ENCODE measurements at regions not wholly inside any gene's neighbourhood (a gene's known extent, or its start where the extent isn't known, plus 50 kb on each side); places are given as distances from the start of the nearest gene placed in this dataset.

- no peaks in the 10 kb centered on the region for H3F3A ChIP-seq (replicated peaks; ENCODE audit: insufficient read depth)
- H3K4me2 ChIP-seq: no peak overlapping the region
- H3K4me1 ChIP-seq (ENCODE audit: control insufficient read depth in 1 of 2, insufficient read depth in 2 of 2, low read depth in 1 of 2, low read length in 1 of 2): peaks cover 0 to 8% of the 10 kb centered on the region in 2 experiments; a peak in 2 of 4 replicates
- ChIA-PET CTCF (interaction anchor here (0.9 to 1.2 kb wide), 2 partner anchors 15 kb away, joined by 3 read pairs; no protein-coding TSS in a partner anchor), POLR2A (no interaction called here)
- no peak for DNase-seq
- no peak overlapping the region for H3K9ac ChIP-seq
- no peaks in the 10 kb centered on the region for H3K79me2 ChIP-seq (ENCODE audit: insufficient read depth)
- H3K27ac ChIP-seq (ENCODE audit: low read depth in 2 of 2, low read length in 1 of 2): no peak overlapping the region
- no peak overlapping the region for H3K4me3 ChIP-seq (ENCODE audit: low read depth in 2 of 2, low read length in 1 of 2)
- WGBS (ENCODE audit: low lambda C conversion rate): 74% methylated on average over 6 of the region's 6 CpGs
- no peak overlapping the region for H2AFZ ChIP-seq (ENCODE audit: low read depth)
- no peak for TF ChIP-seq YY1 (IDR thresholded peaks at IDR 0.05; ENCODE audit: low read depth)
- TF ChIP-seq, protein P1, sequence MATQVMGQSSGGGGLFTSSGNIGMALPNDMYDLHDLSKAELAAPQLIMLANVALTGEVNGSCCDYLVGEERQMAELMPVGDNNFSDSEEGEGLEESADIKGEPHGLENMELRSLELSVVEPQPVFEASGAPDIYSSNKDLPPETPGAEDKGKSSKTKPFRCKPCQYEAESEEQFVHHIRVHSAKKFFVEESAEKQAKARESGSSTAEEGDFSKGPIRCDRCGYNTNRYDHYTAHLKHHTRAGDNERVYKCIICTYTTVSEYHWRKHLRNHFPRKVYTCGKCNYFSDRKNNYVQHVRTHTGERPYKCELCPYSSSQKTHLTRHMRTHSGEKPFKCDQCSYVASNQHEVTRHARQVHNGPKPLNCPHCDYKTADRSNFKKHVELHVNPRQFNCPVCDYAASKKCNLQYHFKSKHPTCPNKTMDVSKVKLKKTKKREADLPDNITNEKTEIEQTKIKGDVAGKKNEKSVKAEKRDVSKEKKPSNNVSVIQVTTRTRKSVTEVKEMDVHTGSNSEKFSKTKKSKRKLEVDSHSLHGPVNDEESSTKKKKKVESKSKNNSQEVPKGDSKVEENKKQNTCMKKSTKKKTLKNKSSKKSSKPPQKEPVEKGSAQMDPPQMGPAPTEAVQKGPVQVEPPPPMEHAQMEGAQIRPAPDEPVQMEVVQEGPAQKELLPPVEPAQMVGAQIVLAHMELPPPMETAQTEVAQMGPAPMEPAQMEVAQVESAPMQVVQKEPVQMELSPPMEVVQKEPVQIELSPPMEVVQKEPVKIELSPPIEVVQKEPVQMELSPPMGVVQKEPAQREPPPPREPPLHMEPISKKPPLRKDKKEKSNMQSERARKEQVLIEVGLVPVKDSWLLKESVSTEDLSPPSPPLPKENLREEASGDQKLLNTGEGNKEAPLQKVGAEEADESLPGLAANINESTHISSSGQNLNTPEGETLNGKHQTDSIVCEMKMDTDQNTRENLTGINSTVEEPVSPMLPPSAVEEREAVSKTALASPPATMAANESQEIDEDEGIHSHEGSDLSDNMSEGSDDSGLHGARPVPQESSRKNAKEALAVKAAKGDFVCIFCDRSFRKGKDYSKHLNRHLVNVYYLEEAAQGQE (IDR thresholded peaks at IDR 0.05; ENCODE audit: low read depth, low read length): no peak
- no peak for TF ChIP-seq NFIC (IDR thresholded peaks at IDR 0.05; ENCODE audit: borderline replicate concordance)
- TF ChIP-seq SMC3 (IDR thresholded peaks at IDR 0.05; ENCODE audit: low read depth, low read length): no peak
- no peak for TF ChIP-seq USF1 (IDR thresholded peaks at IDR 0.05; ENCODE audit: borderline replicate concordance, low read depth)
- no peak for TF ChIP-seq ELF1 (IDR thresholded peaks at IDR 0.05)
- no peak for TF ChIP-seq RCOR1 (IDR thresholded peaks at IDR 0.05; ENCODE audit: low read length)
- no peak for TF ChIP-seq JUND (IDR thresholded peaks at IDR 0.05)
- TF ChIP-seq TAF1 (IDR thresholded peaks at IDR 0.05; ENCODE audit: borderline replicate concordance, low read depth, low read length): no peak
- no peak for TF ChIP-seq FOSL2 (IDR thresholded peaks at IDR 0.05; ENCODE audit: borderline replicate concordance, low read depth)
- no peak for TF ChIP-seq RAD21 (IDR thresholded peaks at IDR 0.05; ENCODE audit: low read length)
- TF ChIP-seq FOXJ3 (CRISPR knock-in tag; IDR thresholded peaks at IDR 0.05): no peak
- TF ChIP-seq USF2 (IDR thresholded peaks at IDR 0.05; ENCODE audit: borderline replicate concordance, low read depth, low read length): no peak
- TF ChIP-seq, protein P2, sequence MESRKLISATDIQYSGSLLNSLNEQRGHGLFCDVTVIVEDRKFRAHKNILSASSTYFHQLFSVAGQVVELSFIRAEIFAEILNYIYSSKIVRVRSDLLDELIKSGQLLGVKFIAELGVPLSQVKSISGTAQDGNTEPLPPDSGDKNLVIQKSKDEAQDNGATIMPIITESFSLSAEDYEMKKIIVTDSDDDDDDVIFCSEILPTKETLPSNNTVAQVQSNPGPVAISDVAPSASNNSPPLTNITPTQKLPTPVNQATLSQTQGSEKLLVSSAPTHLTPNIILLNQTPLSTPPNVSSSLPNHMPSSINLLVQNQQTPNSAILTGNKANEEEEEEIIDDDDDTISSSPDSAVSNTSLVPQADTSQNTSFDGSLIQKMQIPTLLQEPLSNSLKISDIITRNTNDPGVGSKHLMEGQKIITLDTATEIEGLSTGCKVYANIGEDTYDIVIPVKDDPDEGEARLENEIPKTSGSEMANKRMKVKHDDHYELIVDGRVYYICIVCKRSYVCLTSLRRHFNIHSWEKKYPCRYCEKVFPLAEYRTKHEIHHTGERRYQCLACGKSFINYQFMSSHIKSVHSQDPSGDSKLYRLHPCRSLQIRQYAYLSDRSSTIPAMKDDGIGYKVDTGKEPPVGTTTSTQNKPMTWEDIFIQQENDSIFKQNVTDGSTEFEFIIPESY (IDR thresholded peaks at IDR 0.05; ENCODE audit: borderline replicate concordance, low read depth): no peak
- TF ChIP-seq PBX3 (IDR thresholded peaks at IDR 0.05): no peak
- TF ChIP-seq TEAD4 (IDR thresholded peaks at IDR 0.05; ENCODE audit: borderline replicate concordance, insufficient read depth): no peak
- TF ChIP-seq FOXM1 (IDR thresholded peaks at IDR 0.05; ENCODE audit: low read depth): no peak
- TF ChIP-seq CHD2 (IDR thresholded peaks at IDR 0.05; ENCODE audit: low read length, partially characterized antibody): no peak
- no peaks in the 10 kb centered on the region for H4K20me1 ChIP-seq (ENCODE audit: insufficient read depth)
- peaks cover 40% of the 10 kb centered on the region for H3K27me3 ChIP-seq (ENCODE audit: insufficient read depth)
- H3K36me3 ChIP-seq (replicated peaks in 1 of 2; ENCODE audit: control insufficient read depth in 1 of 2, insufficient read depth in 2 of 2, low read length in 1 of 2): no peaks in the 10 kb centered on the region
- H3K9me2 ChIP-seq: no peaks in the 10 kb centered on the region
- no peaks in the 10 kb centered on the region for H3K9me3 ChIP-seq
Observed at GRCh38 chr2:10973766-10974165, 62.0 kb downstream of the KCNF1 start.

All from SK-N-SH (cell line).